Hematopoietic multipotent progenitor cell treated with erythropoietin and hydrocortisone succinate and interleukin-3 and kit ligand, for 8 days (in vitro differentiated cells): ENCODE measurements at regions not wholly inside any gene's neighbourhood (a gene's known extent, or its start where the extent isn't known, plus 50 kb on each side); places are given as distances from the start of the nearest gene placed in this dataset.
"Not testable (repeated sequence)": the region's sequence is repeated elsewhere in the genome, so short reads cannot be mapped to it uniquely, and the experiment has no call there.

ENCODE experiments used
- DNase-seq: peaks from one replicate; pipeline ENCODE4 v3.0.0-alpha.2; 2015

DNA sequence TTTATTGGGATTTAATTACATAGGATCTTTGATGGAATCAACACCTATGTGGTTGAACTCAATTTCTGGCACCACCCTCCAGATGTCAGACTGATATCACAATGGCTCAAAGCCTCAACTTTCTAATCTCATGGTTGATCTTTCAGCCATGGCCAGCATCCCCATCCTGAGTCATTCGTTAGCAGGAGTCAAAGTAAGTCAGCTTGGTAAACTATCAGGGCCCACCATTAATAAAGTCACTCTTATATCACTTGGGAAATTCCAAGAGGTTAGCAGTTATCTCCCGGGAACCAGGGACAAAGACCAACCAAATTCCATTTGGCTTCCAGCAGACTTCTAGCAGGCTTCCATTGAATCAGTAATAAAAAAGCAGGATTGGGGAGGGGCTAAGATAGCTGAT is 50.7 kb upstream of the TNFSF4 start:
- no peak for DNase-seq

DNA sequence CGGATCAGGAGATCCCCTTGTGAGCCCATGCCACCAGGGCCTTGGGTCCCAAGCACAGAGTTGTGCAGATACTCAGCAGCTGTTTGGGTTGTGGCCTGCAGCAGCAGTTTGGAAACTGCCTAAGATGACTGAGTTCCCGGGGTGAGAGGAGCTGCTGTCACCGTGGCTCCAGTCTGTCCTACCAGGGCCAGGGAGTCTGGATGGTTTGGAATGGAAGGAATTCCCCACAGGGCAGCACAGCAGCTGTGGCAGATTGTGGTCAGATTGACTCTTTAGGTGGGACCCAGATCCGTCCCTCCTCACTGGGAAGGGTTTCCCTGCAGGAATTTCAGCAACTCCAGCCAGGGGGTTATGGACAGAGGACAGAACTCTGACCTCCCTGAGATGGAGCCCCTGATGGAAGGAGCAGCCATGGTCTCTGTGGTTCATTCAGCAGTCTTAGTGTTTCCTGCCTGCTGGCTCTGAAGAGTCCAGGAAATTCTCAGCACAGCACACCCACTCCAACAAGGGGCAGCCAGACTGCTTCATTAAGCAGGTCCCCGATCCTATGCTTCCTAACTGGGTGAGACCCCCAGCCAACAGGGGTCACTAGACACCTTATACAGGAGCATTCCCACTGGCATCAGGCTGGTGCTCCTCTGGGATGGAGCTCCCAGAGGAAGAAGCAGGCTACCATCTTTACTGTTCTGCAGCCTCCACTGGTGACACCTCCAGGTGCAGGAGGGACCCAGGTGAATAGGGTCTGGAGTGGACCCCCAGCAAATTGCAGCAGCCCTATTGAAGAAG is 51.5 kb upstream of the TNFSF4 start:
- DNase-seq, result no peak

DNA sequence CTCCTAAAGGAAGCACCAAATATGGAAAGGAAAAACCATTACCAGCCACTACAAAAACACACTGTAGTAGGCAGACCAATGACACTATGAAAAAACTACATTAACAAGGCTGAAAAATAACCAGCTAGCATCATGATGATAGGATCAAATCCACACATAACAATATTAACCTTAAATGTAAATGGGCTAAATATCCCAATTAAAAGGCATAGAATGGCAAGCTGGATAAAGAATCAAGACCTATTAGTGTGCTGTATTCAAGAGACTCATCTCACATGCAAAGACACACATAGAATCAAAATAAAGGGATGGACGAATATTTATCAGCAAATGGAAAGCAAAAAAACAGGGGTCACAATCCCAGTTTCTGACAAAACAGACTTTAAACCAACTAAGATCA is 53.2 kb upstream of the TNFSF4 start:
- not testable (repeated sequence) for DNase-seq

DNA sequence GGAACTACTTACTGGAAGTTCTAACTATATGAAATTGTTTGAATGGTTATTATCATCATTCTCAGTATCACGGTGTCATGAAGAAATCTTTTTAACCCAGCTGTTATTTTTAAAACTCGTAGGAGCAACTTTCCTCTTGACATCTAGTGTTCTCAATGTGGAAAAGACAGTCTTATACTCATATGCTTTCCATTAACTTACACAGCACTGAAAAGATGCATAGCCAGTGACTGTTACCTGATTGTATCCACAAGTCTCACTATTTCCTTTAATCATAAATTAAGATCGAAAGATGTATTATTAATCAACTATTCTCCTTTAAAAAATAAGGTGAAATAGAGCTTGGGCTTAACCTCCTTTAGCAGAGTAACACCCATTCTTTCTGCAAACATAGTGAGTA is 59.7 kb upstream of the TNFSF4 start:
- DNase-seq, result no peak

DNA sequence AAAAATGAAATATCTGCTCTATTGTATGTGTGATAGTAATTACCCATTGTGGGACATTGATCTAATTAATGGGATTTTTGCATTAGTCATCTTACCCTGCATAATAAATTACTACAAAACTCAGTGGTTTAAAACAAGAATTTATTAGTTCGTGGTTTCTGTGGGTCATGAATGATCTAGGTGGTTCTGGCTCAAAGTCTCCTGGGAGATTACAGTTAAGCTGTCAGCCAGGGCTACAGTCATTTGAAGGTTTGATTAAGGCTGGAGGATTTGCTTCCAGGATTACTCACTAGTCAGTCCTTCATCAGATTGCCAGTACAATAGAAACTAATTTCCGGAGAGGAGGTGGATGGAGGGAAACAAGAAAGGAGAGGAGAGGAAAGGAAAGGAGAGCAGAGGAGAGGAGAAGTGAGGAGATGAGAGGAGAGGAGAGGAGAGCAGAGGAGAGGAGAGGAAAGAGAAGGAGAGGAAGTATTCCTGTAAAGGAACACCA is 60.4 kb upstream of the TNFSF4 start:
- DNase-seq, result no peak

DNA sequence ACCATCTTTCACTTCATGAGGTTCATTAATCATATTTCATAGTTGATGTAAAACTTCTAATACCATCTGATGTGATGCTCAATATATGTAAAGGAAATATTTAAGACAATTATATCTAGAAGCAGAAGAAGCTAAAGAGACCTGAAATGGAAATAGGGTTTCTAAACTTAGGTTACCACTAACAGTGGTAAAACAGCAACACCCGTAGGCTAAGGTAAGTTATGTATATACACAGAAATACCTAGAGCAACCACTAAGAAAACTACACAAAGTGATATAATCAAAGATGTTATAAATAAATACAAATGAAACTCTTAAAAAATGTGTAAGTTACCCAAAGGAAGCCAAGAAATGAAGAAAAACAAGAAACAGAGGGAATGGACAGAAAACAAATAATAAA is 61.1 kb upstream of the TNFSF4 start:
- no peak for DNase-seq

DNA sequence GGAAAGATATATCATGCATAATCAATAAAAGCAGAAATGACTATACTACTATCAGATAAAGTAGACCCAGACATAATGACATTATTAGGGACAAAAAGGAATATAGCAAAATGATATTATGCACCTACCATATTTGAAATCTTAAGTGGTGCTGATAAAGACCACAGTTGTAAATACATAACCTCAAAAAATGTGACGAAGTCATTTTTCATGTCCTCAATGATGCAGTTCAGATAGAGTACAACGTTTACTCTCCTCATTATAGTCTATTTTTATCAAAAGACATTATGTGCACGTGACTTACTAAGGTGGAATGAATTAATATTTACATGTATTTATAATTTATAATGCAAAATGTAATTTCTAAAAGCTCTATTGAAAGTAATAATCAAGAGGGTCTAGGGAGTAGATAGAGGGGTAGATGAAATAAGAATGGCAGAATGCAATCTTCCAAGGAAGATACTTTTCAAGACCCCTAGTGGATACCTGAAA is 61.7 kb upstream of the TNFSF4 start:
- no peak for DNase-seq

DNA sequence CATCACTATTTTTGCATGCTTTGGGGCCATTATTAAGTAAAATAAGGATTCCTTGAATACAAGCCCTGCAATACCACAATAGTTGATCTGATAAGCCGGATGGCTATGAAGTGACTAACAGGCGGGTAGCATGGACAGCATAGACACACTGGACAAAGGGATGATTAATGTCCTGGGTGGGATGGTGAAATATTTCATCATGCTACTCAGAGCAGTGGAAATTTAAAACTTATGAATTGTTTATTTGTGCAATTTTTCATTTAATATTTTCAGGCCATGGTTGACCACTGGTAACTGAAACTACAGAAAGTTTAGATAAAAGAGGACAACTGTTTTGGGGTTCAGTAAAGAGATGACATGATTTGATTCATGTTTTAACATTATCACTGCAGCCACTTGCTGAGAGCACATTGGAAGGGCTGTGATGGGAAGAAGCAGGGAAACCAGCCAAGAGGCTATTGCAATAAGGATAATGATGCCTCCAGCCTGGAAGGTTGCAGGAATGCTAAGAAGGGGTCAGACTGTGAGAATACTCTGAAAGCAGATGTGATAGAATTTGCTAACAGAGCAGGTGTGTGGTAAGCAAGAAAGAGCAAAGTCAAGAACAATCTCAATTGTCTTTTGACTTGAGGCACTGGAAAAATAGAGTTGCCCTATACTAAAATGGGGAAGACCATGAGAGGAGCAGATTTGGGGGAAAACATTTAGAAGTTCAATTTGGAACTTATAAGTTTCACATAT is 62.5 kb upstream of the TNFSF4 start:
- DNase-seq, result no peak

DNA sequence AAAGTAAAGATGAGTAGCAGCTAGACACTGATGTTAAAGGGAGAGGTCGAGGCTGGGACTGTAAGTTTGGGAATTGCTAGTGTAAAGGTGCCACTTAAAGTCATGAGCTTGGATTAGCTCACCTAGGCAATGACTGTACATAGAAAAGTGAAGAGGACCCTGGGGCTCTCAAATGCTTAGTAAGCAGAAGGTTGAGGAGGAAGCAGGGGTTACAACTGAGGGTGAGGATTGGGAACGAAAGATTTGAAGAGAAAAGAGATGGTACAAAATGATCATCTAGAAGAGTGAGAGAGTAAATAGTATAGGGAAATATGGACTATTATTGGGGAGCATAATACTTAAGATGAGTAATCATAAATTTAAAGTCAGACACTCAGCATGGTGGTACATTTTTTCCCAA is 63.1 kb upstream of the TNFSF4 start:
- no peak for DNase-seq

DNA sequence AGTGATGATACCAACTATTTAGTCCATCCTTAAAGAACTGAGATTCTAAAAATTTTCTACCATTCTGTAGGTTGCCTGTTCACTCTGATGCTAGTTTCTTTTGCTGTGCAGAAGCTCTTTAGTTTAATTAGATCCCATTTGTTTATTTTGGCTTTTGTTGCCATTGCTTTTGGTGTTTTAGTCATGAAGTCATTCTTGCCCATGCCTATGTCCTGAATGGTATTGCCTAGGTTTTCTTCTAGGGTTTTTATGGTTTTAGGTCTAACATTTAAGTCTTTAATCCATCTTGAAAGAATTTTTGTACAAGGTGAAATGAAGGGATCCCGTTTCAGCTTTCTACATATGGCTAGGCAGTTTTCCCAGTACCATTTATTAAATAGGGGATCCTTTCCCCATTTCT is 63.9 kb upstream of the TNFSF4 start:
- DNase-seq, result not testable (repeated sequence)

DNA sequence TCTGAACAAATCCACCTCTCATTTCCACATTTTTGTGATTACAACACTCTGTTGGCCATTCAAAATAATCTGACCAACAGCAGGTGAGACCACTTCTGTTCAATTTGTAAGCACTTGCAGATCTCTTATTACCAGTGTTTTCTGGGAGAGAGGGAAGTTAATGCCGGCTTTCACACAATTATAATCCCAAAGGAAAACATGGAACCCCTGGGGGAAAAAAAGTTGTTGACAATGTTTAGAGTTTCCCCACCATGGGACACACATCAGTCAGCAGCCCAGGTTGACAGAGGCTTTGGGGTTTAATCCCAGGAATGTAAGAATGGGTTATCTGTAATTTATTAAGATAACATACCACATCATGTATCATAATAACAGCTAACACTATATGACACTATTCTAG is 68.4 kb upstream of the TNFSF4 start:
- no peak for DNase-seq

DNA sequence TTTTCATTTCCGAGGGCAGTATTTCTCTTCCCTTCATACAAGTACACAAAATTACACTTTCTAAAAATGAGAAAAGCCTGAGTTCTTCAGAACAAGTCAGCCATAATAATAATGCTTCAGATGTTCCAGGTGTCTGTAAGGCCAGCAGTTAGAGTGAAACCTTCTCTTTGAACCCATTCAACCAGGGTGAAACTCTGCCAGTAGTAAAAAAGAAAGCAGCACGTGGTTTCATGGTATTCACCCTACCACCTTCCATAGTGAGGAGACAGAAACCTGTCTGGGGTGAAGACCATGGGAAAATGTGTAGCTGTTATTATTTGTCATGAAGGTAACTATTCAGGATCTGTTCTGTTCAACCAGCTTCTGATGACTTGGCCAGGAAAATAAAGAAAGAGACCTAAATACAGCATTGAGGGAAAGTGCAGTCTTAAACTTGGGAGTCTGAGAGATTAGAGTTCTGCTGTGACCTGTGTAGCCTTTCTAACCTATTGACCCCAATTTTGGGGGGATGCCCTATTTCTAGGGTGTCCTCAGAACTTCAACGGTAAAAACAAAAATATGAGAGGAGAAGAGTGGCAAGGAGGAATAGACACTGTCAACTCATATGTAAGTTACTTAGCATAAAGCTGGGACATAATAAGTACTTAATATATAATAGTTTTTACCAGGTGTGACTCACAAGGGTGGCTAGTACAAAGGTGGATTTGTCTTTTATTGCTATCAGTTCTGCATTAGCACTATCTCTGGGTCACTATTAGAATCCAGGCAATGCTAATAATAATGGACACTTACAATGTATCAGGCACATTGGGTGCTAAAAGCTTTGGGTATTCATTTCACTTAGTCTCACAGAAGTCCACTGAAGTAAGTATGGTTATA is 70.0 kb upstream of the TNFSF4 start:
- no peak for DNase-seq

DNA sequence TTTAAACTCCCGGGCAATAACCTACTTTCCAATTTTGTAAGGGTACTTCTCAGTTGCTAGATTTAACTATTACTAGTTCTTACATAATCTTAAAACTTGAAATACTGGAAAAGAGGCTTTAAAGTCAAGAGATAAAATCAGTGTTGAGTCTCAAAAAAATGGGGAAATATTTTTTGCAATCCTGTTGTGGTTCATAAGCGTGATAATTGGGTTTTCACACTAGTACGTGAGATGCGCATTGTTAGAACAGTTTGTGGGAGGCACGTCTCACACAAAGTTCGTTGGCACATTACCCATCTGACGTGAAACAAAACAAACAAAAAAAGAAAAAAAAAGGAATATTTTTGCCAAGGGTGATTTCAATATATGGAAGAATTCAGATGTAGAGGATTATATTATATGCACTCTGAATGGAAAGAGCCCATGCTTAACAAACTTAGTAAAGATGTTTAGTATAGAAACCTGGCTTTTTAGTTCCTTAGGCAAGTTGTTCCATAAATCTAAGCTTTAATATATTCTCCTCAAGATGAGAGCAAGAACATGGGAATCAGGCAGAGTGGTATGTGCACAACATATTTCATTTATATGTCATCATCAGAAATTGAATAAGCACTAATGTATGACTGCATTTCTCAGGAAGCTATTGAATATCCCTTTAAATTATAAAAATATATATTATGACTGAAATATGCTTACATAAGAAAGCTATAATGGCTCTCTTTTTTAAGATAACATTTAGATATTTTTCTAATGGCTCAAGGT is 73.9 kb upstream of the TNFSF4 start:
- DNase-seq, result no peak

DNA sequence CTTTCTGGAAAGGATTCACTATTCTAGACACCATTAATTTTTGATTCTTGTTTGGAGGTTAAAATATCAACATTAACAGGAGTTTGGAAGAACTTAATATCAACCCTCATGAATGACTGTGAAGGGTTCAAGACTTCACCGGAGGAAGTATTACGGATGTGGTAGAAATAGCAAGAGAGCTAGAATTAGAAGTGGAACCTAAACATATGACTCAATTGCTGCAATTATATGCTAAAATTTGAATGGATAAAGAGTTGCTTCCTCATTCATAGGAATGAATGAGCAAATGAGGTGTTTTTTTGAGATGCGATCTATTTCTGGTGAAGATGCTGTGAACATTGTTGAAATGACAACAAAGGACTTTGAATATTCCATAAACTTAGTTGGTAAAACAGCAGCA is 77.9 kb upstream of the TNFSF4 start:
- no peak for DNase-seq

DNA sequence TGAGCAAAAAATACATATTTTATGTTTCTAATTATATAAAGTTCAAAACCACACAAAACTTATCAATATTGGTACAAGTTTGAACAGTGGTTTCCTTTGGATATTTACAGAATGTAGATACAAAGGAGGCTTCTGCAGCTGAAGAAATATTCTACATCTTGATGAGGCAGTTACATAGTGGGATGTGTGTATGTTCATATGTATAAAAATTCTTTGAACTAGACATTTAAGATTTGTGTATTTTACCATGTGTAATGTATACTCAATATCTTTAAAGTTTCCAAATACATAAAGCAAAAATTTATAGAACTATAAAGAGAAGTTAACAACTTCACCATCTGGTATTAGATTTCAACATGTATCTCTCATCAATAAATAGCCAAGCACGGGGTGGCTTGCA is 80.7 kb upstream of the TNFSF4 start:
- no peak for DNase-seq

DNA sequence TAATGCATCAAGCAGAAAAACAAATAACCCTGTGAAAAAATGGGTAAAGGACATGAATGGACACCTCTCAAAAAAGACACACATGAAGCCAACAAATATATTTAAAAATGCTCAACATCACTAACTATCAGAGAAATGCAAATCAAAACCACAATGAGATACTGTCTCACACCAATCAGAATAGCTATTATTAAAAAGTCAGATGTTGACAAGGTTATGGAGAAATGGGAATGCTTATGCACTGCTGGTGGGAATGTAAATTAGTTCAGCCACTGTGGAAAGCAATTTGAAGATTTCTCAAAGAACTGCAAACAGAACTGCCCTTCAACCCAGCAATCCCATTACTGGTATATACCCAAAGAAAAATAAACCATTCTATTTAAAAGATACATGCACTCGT is 86.6 kb upstream of the TNFSF4 start:
- DNase-seq, result no peak

DNA sequence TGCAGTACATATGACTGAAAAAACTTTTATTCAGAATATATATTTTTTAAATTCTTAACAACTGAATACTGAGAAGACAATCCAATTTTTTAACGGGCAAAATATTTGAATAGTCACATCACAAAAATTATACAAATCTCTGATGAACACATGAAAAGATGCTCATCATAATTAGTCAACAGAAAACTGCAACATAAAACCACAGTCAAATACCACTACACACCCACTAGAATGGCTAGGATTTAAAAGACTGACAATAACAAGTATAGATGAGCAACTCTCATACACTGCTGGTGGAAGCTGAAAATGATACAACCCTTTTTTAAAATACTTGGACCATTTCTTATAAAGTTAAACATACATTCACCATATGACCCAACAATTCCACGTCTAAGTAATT is 87.7 kb upstream of the TNFSF4 start:
- no peak for DNase-seq

DNA sequence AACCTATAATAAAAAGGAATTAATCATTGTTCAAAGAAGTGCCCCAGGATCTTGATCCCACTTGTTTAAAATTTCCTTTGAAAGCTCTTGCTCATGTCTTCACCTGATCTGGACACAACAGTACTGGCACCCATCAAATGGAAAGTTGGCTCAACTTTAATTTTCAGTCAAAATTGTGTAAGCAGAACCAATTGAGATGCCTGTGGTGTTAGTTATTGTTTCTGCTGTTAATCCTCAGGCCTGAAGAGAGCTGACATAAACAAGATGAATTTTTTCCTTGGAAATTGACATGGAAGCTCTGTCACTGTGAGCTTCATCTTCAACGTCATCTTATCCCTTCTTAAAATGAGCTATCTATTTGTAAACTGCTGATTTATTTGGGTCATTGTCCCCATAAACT is 88.3 kb upstream of the TNFSF4 start:
- DNase-seq, result no peak

DNA sequence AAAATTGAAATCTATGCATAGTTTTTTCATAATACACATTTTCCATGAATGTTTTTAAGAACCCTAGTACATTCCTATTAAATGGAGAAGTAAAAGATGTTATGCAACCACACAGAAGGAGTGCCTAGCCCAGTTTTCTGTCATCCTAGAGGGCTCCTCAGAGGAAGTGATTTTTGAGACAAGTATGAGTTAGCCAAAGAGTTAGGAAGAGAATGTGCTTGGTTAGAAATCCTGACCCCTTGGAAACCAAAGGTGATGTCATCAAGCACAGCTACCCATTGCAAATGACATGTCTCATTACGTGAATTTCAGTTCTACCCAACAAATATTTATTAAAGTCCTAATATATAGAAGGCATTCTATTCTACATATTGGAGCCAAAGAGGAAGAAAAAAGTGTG is 88.9 kb upstream of the TNFSF4 start:
- no peak for DNase-seq

DNA sequence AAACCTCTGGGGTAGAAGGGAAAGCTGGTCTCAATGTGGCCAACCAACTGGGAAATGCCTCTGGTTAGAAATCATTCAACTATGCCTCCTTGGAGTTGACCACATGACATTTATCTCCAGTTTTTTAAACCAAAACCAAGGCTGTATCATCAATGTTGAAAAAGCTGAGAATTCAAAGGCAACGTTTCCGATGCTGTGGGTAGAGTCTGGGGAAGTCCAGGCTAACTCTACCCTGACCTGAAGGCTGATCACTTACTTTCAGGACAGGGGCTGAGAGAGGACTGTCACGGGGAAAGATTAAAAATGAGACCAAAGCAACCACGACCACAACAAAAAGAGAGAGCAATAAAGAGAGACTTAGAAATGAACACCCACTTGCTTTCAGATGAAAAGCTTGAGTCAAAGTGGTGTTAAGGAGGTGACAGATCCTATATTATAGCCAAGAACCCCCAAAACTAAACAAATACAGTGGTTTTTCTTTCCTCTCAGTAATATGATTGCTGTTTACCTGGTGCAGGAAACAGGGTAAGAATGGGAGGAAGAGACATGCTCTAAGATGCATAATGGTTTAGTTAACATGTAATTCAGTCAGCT is 90.8 kb upstream of the TNFSF4 start:
- DNase-seq, result no peak

DNA sequence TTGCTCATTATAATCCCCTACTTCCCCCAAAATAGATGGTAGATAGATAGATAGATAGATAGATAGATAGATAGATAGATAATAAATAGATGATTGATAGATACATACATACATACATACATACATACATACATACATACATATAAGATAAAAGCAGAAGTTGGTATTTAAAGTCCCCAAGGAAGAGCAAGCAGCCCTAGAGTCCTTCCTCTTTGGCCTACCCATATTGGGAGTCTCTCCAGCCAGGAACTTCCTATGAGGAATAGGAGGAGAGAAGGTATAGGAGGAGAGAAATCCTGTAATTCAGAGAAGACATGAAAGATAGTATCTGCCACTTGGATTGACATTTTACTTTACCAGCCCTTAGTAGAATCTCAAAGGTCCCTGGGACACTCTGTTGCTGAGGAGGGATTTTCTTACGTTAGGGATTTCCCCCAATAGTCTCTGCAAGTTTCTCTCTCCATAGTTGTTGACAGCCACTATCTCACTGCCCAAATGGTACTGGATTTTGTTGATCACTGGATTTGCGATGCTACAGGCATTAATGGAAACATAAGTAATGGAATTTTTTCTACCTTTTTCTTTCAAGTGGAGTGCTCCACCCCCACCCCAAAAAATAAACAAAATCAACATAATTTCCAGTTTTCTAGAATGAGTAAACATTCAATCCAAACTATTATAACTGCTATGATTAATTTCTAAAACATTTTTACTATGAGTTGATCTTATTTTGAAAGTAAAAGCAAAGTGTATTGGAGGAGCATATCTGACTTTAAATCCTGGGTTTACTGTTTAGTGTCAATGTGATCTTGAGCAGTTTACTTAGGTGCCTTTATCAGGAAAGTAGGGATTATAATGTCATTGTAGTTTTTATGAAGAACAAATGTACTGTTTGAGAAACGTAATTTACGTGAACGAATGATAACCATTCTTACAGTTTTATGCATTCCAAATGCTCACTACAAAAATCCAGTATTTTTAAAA is 93.2 kb upstream of the TNFSF4 start:
- no peak for DNase-seq
